ENCODE measurements at regions not wholly inside any gene's neighbourhood (a gene's known extent, or its start where the extent isn't known, plus 50 kb on each side); places are given as distances from the start of the nearest gene placed in this dataset.
"Not testable (repeated sequence)": the region's sequence is repeated elsewhere in the genome, so short reads cannot be mapped to it uniquely, and the experiment has no call there.

DNA sequence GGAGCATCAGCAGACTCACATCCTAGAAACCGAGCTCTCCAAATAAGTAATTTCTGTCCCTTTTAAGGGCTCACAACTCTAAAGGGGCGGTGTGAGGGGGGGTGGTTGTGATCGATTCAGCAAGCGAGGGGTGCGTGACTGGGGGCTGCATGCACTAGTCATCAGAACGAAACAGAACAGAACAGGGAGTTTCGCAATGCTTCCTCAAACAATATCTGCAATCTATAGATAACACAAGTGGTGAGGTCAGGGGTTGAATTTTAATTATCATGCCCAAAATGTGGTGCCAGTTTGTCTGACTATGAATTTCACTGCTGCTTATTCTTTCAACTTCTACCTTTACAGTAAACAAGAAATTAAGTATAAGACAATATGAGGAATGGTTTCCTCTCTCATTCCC is 1003.0 kb upstream of the NCAM2 start:
- no peak for DNase-seq (ENCODE audit: low spot score)

DNA sequence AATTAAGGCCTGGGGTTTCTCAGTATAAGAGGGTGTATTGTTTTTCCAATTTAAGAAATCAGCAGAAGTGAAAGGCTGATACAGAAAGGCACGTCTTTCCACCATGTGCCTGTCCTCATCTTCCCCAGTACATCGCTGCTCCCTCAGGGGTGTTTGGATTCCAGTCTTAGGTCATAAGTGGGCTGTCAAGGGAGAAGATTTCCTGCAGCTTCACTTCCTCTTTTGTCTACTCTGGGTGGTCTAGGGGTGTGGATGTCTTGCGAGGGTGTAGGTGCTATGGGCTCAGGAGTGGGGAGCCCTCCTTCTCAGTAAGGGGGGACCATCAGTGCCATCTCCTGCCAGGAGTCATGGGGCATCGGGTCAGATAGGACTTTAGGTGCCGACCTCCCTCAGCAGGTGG is 999.8 kb upstream of the NCAM2 start:
- DNase-seq (ENCODE audit: low spot score), result no peak

DNA sequence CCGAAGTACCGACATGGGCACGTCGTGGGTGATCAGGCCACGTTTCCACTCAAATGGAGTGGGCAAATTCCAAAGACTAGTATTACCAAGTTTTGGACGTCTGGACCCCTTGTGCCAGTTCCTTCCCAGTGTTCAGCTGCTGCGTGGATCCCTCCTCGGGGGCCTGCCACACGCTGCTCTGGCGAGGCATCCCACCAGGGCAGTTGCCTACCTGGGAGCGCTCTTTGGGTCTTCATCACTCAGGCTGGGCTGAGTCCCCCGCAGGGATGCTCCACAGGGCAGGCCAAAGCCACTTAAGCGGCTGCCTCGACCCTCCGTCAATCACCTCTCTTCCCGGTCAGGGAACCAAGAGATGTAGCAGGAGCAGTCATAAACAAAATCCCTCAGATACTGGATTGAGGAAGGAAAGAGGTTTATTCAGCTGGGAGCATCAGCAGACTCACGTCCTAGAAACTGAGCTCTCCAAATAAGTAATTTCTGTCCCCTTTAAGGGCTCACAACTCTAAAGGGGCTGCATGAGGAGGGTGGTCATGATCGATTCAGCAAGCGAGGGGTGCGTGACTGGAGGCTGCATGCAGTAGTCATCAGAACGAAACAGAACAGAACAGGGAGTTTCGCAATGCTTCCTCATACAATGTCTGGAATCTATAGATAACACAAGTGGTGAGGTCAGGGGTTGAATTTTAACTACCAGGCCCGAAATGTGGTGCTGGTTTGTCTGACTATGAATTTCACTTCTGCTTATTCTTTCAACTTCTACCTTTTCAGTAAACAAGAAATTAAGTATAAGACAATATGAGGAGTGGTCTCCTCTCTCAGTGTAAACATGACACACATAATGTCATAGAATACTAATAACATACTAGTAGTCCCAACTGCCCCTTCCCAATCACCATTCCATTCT is 998.6 kb upstream of the NCAM2 start:
- no peak for DNase-seq (ENCODE audit: low spot score)

DNA sequence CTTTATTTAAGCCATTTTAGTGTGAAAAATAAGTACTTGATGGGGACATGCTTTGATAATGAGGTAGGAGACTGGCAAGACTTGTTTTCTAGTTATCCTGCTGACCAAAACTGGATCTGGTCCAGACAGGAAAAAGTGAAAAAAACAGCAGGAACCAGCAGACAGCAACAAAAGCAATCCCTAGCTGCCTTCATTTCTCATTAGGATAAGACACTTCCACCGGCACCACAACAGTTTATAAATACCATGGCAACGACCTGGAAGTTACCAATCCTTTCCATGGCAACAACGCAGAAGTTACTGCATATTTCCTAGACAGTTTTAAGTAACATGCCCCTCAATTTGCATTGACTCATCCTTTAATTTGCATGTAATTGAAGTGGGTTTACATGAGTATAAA is 993.8 kb upstream of the NCAM2 start:
- no peak for DNase-seq (ENCODE audit: low spot score)

DNA sequence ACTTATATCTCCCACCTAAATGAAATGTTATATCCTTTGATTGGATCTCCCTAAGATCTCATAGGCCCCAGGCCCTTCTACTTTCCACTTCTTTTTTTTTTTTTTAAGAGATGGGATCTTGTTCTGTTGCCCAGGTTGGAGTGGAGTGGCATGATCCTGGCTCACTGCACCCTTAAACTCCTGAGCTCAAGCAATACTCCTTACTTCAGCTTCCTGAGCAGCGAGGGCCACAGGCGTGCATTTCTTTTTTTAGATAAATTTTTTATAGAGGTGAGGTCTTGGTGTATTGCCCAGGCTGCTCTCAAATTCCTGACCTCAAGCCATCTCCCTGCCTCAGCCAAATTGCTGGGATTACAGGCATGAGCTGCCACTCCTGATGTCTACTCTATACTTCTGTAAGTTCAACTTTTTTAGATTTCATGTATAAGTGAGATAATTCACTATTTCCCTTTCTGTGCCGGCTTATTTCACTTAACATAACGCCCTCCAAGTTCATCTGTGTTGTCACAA is 987.5 kb upstream of the NCAM2 start:
- DNase-seq (ENCODE audit: low spot score), result no peak

DNA sequence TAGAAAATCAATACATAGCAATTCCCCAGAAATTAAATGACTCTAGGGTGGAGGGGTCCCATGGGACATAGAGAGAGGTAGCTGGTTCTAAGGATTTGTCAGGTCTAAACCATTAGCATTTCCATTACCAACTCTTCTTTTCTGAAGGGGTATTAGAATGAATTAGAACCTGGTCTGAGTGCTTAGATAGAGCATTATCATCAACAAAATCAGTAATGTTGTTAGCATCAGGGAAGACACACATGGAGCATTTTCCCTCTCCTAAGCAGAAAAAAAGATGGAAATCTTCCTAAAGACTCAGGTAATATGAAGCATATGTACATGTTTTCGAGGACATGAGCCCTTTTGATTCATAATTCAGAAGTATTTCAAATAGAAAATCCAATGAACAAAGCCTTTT is 984.4 kb upstream of the NCAM2 start:
- DNase-seq (ENCODE audit: low spot score), result no peak

DNA sequence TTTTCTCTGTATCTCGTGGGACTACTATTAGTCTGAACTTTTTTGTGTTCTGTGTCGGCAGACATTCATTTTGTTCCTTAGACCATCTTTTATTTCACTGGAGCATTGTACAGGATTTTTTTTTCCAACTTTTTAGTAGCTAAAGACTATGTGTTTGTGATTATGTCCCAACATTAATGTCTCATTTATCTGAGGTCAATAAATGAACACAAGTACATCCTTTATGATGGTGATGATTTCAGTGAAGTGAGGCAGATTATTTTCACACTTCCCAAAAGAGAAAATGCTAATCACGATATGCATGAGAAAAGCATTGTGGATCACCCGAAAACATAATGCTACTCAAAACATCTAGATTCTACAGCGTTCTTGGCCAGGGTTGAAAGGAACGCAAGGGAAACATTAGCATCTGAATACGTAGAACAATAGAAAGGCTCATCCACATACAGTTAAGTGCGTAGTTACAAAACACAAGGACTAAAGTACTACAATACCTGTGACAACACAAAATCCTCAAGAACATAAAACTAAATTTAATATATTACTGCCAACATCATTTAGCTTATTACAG is 981.7 kb upstream of the NCAM2 start:
- no peak for DNase-seq (ENCODE audit: low spot score)

DNA sequence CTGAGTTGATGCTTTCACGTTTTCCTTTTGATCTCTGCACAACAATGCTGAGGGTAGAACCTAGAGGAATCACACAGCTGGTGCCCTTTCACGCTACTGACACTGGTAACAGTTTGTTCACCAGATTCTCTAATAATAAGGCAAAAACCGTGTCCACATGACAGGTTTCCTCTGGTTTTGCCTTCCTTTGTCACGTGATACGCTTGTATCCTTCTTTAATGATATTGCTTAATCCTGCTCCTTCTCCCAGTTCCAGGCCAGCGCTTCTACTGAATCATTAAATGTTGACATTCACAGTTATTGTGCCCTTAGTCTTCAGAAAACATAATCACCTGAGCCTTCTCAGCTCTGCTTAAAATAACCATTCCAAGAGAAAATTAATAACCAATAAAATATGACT is 978.2 kb upstream of the NCAM2 start:
- DNase-seq (ENCODE audit: low spot score), result no peak

DNA sequence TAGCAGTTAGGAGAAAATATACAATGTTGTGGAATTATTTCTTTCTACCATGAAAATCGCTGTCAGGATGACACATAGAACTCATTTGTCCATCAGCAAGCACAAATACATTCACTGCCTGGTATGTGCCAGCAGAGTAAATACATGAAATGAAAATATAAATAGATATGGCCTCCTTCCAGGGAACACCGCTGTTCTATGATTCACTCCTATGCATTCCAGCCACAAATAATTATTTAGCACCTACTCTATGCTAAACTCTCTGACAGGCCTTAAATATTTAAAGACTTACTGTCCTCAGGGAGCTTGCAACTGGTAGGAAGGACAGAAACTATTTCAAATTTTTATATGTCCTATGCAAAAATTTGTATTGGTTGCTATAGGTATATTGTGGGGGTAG is 975.0 kb upstream of the NCAM2 start:
- no peak for DNase-seq (ENCODE audit: low spot score)

DNA sequence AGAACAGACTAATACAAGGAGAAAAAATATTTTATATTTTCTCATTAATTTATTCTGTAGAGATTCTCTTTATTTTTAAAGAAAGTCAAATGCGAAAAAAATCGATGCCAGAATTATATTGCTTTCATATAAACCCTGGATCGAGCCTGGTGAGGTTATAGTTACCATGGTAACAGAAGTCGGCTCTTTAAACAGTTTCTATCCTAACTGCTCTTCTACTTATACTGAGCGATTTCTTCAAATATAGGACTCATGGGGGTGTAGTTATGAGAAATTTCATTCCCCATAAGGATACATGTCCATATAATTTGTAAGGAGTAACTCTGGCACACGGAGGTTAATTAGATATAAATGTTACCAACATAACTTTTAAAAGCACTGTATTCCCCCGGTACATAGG is 973.5 kb upstream of the NCAM2 start:
- DNase-seq (ENCODE audit: low spot score), result no peak

DNA sequence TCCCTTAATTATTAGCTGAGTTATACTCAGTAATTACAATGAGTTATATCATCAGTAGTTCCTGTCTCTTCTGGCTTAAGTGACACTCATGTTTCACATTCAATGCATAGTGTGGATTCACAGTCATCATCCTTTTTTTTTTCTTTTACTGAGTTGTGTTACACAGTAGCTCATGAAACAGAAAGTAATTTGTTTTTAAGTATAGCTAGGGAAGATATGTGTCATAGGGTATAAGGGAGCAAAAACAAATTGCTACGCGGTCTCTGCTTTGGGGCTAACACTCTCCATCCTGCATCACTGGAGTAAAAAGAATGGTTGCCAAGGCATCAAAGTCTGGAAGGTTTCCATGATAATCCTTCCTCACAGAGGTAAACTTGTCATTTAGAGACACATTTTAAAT is 971.7 kb upstream of the NCAM2 start:
- DNase-seq (ENCODE audit: low spot score), result no peak

DNA sequence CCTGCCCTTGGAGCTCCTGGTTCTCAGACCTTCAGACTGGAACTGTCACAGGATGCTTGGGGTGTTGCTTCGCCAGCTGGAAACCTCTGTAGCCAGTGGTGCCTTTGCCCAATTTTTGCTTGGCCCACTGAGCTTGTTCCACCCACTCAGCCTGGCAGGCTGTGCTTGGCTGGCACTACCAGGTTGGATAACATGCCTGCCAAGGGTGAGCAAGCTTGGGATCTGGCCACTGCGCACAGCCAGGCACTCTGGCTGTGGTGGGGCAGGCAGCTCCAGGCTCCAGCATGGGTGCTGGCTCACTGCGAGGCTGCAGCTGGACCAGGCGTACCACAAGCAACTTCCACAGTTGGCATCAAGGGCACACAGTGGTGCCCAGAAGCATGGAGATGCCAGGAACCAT is 967.8 kb upstream of the NCAM2 start:
- DNase-seq (ENCODE audit: low spot score), result no peak

DNA sequence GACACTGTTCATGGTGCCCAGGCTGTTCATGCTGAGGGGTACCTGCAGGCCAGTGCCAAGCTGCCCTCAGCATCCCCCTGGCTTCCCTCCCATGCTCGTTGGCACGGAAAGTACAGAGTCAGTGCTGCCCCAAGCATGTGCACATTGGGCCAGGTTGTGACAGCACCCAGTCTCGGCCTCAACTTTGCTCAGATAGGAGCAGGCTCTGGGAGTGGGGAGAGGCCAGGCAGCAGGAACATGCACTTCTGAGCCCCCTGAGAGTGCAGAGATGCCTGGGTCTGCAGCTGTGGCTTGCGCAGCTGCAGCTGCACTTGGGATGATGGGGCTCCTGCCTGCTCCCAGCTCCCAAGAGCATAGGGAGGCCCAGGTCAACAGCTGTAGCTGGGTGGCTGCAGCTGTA is 966.4 kb upstream of the NCAM2 start:
- DNase-seq (ENCODE audit: low spot score), result no peak

DNA sequence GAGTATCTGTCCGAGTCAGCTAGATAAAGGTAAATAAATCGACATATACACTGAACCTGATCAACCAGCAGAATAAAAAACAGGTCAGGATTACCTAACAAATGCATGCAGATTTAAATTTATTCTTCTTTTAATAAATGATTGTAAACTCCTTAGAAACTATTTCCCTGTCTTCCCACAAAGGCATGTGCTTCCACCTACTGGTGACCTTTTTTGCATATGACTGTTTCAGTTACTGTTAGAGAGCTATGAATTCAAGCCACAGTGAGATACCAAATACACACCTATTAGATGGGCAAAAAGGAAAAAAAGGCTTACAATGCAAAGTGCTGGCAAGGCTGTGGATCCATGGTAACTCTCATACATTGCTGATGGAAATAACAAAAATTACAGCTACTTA is 957.4 kb upstream of the NCAM2 start:
- no peak for DNase-seq (ENCODE audit: low spot score)

DNA sequence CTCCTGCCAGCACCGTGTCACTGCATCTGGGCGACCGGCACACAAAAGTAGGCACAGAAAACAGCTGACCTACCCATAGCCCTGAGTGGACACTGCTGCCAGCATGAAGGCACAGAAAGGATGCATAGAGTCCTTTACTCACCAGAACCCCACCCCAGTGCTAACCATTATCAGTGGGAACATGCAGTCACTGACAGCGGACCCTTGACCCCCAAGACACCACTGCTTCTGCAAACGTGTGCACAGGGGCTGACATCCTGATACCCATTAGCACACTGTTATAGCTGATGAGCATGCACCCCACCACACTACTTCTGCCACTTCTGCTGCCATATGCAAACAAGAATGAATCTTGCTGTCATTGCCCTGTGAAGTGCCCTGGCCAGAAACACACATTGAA is 953.0 kb upstream of the NCAM2 start:
- DNase-seq (ENCODE audit: low spot score), result no peak

DNA sequence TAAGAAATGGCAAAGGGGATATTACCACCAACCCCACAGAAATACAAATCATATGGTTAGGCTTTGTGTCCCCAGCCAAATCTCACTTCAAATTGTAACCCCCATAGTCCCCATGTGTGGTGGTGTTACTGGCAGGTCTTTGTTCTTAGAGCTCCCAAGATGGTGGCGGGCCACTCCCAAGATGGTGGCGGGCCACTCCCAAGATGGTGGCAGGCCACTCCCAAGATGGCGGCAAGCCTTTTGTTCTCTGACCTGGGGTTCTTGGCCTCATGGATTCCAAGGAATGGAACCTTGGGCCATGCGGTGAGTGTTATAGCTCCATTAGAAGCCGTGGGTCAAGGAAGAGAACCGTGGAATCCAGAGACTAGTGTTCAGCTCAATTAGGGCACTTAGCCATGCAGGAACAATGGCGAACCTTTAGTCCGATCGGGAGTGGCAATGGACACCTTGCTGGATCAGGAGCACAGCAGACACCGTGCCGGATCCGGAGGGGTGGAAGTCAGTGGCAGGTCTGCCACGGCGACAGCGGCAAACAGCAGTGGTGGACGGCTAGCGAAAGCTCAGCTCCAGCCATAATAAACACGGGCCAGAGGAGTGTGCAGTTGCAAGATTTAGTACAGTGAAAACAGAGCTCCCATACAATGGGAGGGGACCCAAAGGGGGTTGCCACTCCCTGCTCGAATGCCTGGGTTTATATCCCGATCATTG is 949.9 kb upstream of the NCAM2 start:
- not testable (repeated sequence) for DNase-seq (ENCODE audit: low spot score)

DNA sequence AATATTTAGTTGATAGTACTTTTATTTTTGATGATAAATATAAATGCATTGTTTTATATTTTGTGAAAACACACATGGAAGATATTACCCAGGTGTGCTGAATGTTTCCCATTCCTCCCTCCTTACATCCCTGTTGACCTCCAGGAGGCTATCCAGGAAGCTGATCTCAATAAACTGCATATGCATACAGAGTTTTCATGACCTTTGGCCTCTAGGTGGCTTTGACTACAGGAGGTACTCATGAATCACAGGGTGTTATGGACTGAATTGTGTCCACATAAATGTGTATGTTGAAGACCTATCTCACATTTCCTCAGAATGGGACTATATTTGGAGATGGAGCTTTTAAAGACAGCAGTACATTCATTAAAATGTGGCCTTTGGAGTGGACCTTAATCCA is 914.9 kb upstream of the NCAM2 start:
- DNase-seq (ENCODE audit: low spot score), result no peak

DNA sequence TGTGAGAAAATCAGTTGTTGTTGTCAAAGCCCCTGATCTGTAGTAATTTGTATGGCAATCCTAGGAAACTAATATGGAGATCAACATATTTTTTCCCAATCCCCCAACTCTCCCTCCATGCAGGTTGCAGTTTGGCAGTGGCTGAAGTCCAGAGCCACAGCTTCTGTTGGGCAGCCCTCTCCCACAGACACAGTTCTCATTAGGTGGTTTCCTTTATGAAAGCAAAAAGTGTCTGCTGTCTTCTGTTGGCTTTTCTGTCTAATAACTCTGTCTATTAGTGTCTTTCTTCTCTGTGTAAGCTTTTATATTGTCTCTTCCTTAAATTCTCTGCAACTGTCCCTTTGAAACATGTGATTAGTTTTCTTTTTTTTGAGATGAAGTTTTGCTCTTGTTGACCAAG is 914.3 kb upstream of the NCAM2 start:
- no peak for DNase-seq (ENCODE audit: low spot score)

DNA sequence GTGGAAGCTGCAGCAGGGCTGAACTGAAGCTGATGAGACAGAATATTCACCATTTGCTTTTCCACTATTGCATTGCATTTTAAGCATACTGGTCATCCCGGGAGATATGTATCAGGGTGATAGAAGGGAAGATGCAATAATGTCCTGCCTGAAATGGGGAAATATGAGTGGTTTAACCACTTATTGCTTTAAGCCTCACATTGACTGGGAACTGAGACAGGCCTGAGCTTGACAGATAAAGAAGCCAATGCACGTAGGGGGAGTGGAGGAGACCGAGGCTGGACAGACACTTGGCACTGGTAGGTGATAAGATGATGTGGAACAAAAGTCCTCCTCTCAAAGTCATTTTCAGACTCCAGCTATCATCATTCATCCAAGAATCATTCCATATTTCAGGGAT is 911.7 kb upstream of the NCAM2 start:
- no peak for DNase-seq (ENCODE audit: low spot score)

DNA sequence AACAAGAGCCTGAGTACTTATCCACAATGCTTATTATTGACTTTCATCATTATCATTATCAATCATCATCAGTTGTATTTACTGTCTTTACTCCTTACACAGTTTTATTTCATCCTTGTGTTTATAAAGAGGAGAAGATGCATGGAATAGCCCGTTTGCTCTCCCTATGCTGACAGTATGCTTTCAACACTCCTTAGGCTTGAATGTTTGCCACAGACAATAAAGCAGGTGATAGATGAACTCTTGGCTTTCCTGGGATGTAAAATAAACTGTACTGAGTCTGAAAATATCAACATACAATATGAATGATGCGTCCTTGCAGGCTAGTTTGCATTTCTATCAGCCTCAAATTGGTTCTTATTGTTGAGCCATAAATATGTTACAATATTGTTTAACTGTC is 891.8 kb upstream of the NCAM2 start:
- DNase-seq (ENCODE audit: low spot score), result no peak

DNA sequence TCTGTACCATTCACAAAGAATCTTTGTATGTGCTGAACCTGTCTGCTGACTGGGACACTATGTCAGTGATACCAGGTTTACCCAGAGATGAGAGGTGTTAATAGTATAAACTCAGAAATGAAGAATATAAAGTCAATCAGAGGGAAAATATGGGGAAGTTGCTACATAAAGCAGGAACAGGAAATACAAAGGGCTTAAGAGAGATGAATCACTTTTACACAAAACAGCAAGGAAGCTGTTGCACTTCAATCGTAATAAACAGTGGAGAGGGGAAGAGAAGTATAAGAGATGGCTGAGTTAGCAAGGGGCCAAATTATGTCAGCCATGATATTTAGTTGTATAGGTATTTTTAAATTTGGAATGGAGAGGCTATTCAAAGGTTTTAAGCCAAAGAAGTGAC is 890.2 kb upstream of the NCAM2 start:
- no peak for DNase-seq (ENCODE audit: low spot score)

DNA sequence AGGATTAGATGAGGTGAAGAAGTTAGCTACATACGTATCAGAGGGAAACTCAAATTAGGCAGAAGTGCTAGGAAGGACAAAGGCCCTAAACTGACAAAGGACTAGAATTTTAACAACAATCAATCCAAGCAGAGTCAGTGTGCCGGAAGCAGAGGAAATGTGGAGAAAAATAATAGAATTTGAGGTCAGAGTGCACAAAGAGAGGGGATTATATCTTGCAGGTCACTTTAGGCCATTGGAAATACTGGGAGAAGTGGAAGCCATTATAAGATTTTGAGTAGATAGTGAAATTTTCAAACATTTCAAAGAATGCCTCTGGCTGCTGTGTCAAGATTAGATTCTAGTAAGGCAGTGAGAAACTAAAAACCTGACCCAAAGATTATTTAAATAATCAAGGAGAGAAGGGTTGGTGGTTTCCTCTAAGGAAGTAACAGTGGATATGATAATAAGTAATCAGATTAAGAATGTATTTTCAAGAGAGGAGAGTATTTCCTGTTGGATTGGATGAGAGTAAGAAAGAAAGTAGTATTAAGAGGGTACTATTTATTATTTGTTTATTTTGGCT is 889.2 kb upstream of the NCAM2 start:
- DNase-seq (ENCODE audit: low spot score), result no peak

DNA sequence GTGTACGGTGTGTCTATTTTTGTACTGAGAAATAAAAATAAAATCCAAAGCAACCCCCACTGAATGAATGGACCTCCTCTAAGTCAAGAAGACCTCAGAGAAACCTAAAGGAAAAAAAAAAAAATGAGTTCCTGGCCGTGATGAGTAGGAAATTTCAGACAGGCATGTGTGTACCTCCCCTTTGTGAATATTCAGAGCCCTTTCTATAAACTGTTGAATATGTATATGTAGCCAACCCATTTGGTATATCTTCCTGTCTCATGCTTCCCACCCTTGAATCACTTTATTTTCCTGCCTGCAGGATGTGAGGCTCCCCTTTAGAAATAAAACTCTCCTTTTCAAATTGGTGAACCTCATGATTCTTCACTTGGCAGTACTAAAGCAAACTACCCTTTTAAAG is 887.8 kb upstream of the NCAM2 start:
- DNase-seq (ENCODE audit: low spot score), result no peak

Data from HuH-7.5 (cell line).